PC-3 (cell line): ENCODE measurements at regions not wholly inside any gene's neighbourhood (a gene's known extent, or its start where the extent isn't known, plus 50 kb on each side); places are given as distances from the start of the nearest gene placed in this dataset.

ENCODE experiments used
- ATAC-seq: fragments of 200-7000 bp; cut with Tn5 transposase; 2 replicates; pipeline ENCODE4 v1.9.1; 2020; ENCODE audit warnings: mild to moderate bottlenecking, moderate library complexity
- BruUV-seq: library from RNA; stranded (reverse); fragments of 400-500 nt; replicated peaks from 2 replicates; lab custom pipeline; 2021; lab: Mats Ljungman, UMichigan
- CTCF ChIA-PET: fragments of 300-600 bp; sonication (Branson Sonifier 250); formaldehyde crosslinking; loops from one replicate; lab custom pipeline; 2022; ENCODE audit warnings: antibody characterized with exemption; lab: Charles Lee
- POLR2A ChIA-PET: fragments of 300-600 bp; sonication (Branson Sonifier 250); formaldehyde crosslinking; loops from one replicate; lab custom pipeline; 2022; ENCODE audit warnings: antibody characterized with exemption; ENCODE audit not compliant: unreplicated experiment; lab: Charles Lee
- DNase-seq: peaks from one replicate; pipeline ENCODE4 v3.0.0-alpha.2; 2015
- H2AFZ ChIP-seq: fragments of 300-600 bp; sonication (generic); 2 replicates; pipeline ENCODE4 v1.6.0; 2016; ENCODE audit warnings: antibody characterized with exemption, low read length
- H3F3A ChIP-seq: fragments of 300-600 bp; sonication (generic); one replicate; pipeline ENCODE4 v1.6.0; 2017; ENCODE audit warnings: antibody characterized with exemption, low read length, control low read depth, mild to moderate bottlenecking; ENCODE audit not compliant: unreplicated experiment
- H3K27ac ChIP-seq: fragments of 300-600 bp; sonication (generic); 2 replicates; pipeline ENCODE4 v1.5.1; 2016; ENCODE audit warnings: mild to moderate bottlenecking, low read length
- H3K27me3 ChIP-seq: fragments of 300-600 bp; sonication (generic); 2 replicates; pipeline ENCODE4 v1.6.1; 2016; ENCODE audit warnings: low read length, mixed read lengths
- H3K36me3 ChIP-seq: fragments of 300-600 bp; sonication (generic); 2 replicates; pipeline ENCODE4 v1.6.1; 2016; ENCODE audit warnings: low read depth, mixed run types, low read length, mixed read lengths
- H3K4me1 ChIP-seq: fragments of 300-600 bp; sonication (generic); 2 replicates; pipeline ENCODE4 v1.5.1; 2016; ENCODE audit warnings: low read length; ENCODE audit not compliant: insufficient read depth
- H3K4me2 ChIP-seq: fragments of 300-600 bp; sonication (generic); 2 replicates; pipeline ENCODE4 v1.6.0; 2016; ENCODE audit warnings: low read length
- H3K4me3 ChIP-seq: fragments of 300-600 bp; sonication (generic); 2 replicates; pipeline ENCODE4 v1.5.1; 2016; ENCODE audit warnings: mild to moderate bottlenecking, low read length, mixed read lengths
- H3K79me2 ChIP-seq: fragments of 300-600 bp; sonication (generic); 2 replicates; pipeline ENCODE4 v1.6.1; 2017; ENCODE audit warnings: low read length, mixed read lengths
- H3K9ac ChIP-seq: fragments of 300-600 bp; sonication (generic); 2 replicates; pipeline ENCODE4 v1.6.0; 2016; ENCODE audit warnings: mild to moderate bottlenecking, low read length
- H3K9me2 ChIP-seq: fragments of 300-600 bp; sonication (generic); replicated peaks from 2 replicates; pipeline ENCODE4 v1.6.1; 2016; ENCODE audit warnings: mixed run types, low read length, mixed read lengths
- H3K9me3 ChIP-seq: fragments of 300-600 bp; sonication (generic); 2 replicates; pipeline ENCODE4 v1.6.1; 2016; ENCODE audit warnings: low read length, mixed read lengths
- H4K20me1 ChIP-seq: fragments of 300-600 bp; sonication (generic); 2 replicates; pipeline ENCODE4 v1.6.1; 2016; ENCODE audit warnings: low read length, mixed read lengths
- CTCF ChIP-seq: fragments of 300-600 bp; sonication (generic); conservative IDR thresholded peaks from 2 replicates; pipeline ENCODE4 v1.5.1; 2017; ENCODE audit warnings: antibody characterized with exemption, low read depth, mild to moderate bottlenecking, low read length
- EZH2 ChIP-seq: fragments of 300-600 bp; sonication (generic); IDR thresholded peaks from one replicate; pipeline ENCODE4 v1.6.1; 2017; ENCODE audit warnings: antibody characterized with exemption, mild to moderate bottlenecking, low read length; ENCODE audit not compliant: unreplicated experiment
- EZH2phosphoT487 ChIP-seq: fragments of 300-600 bp; sonication (generic); IDR thresholded peaks from 2 replicates; pipeline ENCODE4 v1.6.1; 2018; ENCODE audit warnings: mild to moderate bottlenecking, antibody characterized with exemption, low read length, borderline replicate concordance
- intact Hi-C: fragments of 100-400 bp; cut with micrococcal nuclease; formaldehyde crosslinking; loops from 2 replicates; pipeline ENCODE4 v1.9.0; 2023

GRCh38 chr18:11517704-11518103 is 91.7 kb upstream of the SLC35G4 start:
- H3K27ac ChIP-seq = no peak overlapping the region
- no peaks in the 10 kb centered on the region for H3F3A ChIP-seq
- H3K4me2 ChIP-seq = no peak overlapping the region
- H2AFZ ChIP-seq = no peak overlapping the region
- no peaks in the 10 kb centered on the region for H3K4me1 ChIP-seq
- no peaks in the 10 kb centered on the region for H4K20me1 ChIP-seq
- ATAC-seq = no peak
- no peak overlapping the region for H3K9ac ChIP-seq
- H3K27me3 ChIP-seq = peaks cover 44% of the 10 kb centered on the region
- DNase-seq = no peak
- intact Hi-C loops = no loop called here
- H3K4me3 ChIP-seq = no peak overlapping the region
- H3K9me3 ChIP-seq = no peaks in the 10 kb centered on the region
- TF ChIP-seq CTCF (no peak), EZH2 (no peak), EZH2phosphoT487 (no peak)
- no peaks in the 10 kb centered on the region for H3K36me3 ChIP-seq
- H3K9me2 ChIP-seq = no peaks in the 10 kb centered on the region
- no peaks in the 10 kb centered on the region for H3K79me2 ChIP-seq
- CTCF ChIA-PET = no interaction called here
- no TSS peak for BruUV-seq
- POLR2A ChIA-PET = no interaction called here

- POLR2A ChIA-PET = no interaction called here
- Histone ChIP-seq H3K4me1 (no peaks in the 10 kb centered on the region), H3K27ac (no peak overlapping the region), H3F3A (no peaks in the 10 kb centered on the region), H2AFZ (no peak overlapping the region), H3K36me3 (no peaks in the 10 kb centered on the region), H3K79me2 (no peaks in the 10 kb centered on the region), H3K27me3 (peaks cover 48% of the 10 kb centered on the region), H3K4me3 (no peak overlapping the region), H3K4me2 (no peak overlapping the region), H3K9me3 (no peaks in the 10 kb centered on the region), H3K9ac (no peak overlapping the region), H4K20me1 (no peaks in the 10 kb centered on the region), H3K9me2 (no peaks in the 10 kb centered on the region)
- CTCF ChIA-PET = no interaction called here
- DNase-seq (no peak), ATAC-seq (no peak)
- intact Hi-C loops = no loop called here
- BruUV-seq = no TSS peak
- no peak for TF ChIP-seq CTCF
- no peak for TF ChIP-seq EZH2
- no peak for TF ChIP-seq EZH2phosphoT487
Observed at GRCh38 chr18:11516751-11517503, 92.5 kb upstream of the SLC35G4 start.

GRCh38 chr18:11514267-11514666 is 95.1 kb upstream of the SLC35G4 start:
- intact Hi-C loops = no loop called here
- Histone ChIP-seq H4K20me1 (no peaks in the 10 kb centered on the region), H3K4me1 (no peaks in the 10 kb centered on the region), H3K9me3 (no peaks in the 10 kb centered on the region), H3K27ac (no peak overlapping the region), H3K79me2 (no peaks in the 10 kb centered on the region), H2AFZ (no peak overlapping the region), H3K4me3 (no peak overlapping the region), H3K9me2 (no peaks in the 10 kb centered on the region), H3K27me3 (peaks cover 49% of the 10 kb centered on the region), H3K4me2 (no peak overlapping the region), H3K9ac (no peak overlapping the region), H3F3A (no peaks in the 10 kb centered on the region), H3K36me3 (no peaks in the 10 kb centered on the region)
- DNase-seq = no peak
- CTCF ChIA-PET = no interaction called here
- no peak for TF ChIP-seq EZH2
- no peak for TF ChIP-seq CTCF
- no peak for TF ChIP-seq EZH2phosphoT487
- ATAC-seq = no peak
- BruUV-seq = no TSS peak
- POLR2A ChIA-PET = no interaction called here
